GM04503 (cell line): ENCODE measurements at regions not wholly inside any gene's neighbourhood (a gene's known extent, or its start where the extent isn't known, plus 50 kb on each side); places are given as distances from the start of the nearest gene placed in this dataset.

Experiments
- DNase-seq: peaks from one replicate; pipeline ENCODE4 v3.0.0-alpha.2; 2012; ENCODE audit warnings: low read depth

GRCh38 chr20:40808936-40809335 lies 119.9 kb upstream of the MAFB start:
- no peak for DNase-seq

DNA sequence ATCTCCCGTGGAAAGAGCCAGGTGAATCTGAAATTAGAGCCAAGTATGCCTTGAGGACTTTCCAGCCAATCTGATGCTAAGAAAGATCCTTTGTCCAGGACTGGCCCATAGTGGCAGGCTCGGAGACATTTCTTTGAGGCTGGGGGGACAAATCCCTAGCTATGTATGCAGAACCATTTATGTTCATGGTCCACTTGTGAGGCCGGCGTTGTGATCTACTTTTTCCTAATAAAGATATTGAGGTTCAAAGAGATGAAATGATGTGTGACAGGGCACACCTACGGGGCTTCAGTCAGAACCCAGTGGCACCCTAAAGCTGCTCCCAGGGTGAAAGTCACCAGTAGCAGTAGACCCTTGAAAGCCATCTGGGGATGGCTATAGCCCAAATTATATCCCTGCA lies 120.3 kb upstream of the MAFB start:
- no peak for DNase-seq

GRCh38 chr20:40810332-40811000 lies 121.4 kb upstream of the MAFB start:
- no peak for DNase-seq

- no peak for DNase-seq
These were observed 122.0 kb upstream of the MAFB start for GRCh38 chr20:40811004-40811403.

- DNase-seq, result no peak
These were observed 122.8 kb upstream of the MAFB start for GRCh38 chr20:40811660-40812414.

- DNase-seq, result no peak
These were observed 123.4 kb upstream of the MAFB start for GRCh38 chr20:40812415-40812925.

GRCh38 chr20:40813029-40813431 lies 124.0 kb upstream of the MAFB start:
- DNase-seq, result no peak

- DNase-seq, result no peak
These were observed 124.9 kb upstream of the MAFB start for GRCh38 chr20:40813708-40814630.

- no peak for DNase-seq
These were observed 125.6 kb upstream of the MAFB start for GRCh38 chr20:40814631-40814960.

DNA sequence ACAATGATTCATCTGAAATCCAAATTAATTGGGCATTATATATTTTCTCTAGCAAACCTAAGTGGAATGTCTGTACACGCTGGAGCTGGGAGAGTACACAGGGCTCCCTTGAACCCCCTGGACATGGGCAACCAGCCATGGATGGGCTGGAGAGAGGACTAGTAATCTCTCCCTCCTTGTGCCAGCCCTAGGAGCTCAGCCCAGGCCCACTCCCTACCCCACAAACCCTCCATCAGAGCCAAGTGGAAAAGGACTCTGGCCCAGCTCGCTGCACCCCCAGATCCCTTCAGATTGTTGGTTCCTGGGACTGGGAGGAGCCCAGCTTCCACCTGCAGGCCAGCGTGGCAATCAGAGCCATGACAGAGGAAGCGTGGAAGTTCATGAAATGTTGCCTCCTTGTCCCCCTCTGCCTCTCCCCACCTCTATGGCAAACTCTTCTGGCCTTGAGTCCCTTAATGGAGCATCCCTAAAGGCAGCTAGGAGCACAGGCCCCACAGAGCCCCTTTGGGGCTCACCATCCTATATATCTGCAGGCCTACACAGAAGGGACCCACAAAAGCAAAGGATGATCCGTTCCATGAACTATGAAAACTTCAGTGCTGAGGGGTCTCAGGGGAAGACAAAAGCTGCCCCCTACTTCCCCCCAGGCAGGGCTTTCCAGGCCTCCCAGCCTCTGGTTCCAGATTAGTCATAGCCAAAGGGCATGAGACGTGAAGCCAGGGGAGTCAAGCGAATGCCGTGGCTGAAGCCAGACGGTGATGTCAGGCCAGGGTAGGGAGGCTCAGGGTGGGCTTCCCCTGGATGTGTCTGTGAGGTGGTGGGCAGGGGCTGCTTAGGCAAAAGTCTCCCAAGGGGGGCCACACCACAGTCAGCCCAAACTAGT lies 126.4 kb upstream of the MAFB start:
- DNase-seq, result no peak

- no peak for DNase-seq
These were observed 127.0 kb upstream of the MAFB start for GRCh38 chr20:40816039-40816352.

DNA sequence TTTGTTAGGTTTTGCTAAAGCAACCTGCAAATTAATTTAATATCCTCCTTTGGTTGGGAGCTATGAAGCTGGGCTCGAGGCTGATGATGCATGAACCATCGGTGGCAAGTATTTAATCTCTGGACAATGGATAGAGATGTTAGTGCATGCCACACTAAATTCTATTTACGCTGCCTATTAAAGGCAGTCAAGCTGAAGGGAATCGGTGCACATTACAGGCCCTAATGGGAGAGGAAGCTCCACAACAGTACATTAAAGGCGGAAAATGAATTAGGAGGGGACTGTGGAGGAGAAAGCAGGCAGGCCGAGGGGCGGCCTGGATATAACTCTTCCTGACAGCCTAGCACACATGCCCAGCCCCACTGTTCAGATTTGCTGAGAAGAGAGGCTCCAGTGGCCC lies 132.4 kb upstream of the MAFB start:
- DNase-seq, result no peak

DNA sequence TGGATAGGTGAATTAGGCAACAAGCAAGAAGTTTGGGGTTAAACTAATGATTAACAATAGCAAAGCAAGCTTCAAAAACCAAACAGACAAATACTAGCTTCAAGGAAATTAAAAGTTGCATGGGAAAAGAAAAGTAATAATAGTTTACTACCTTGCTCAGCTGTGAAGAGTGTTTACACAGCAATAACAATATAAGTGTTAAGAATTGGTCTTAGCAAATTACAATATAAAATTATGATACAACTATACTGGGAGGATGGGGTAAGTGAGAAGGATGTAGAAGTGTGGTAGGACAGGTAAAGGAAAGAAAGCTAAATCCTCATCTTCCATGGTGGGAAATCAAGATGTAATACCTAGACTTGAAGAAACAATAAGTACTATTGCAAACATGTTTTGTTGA lies 137.7 kb upstream of the MAFB start:
- DNase-seq, result no peak

- no peak for DNase-seq
These were observed 146.3 kb upstream of the MAFB start for GRCh38 chr20:40835321-40835720.

- DNase-seq, result no peak
These were observed 149.5 kb upstream of the MAFB start for GRCh38 chr20:40838509-40838908.

- DNase-seq, result no peak
These were observed 154.2 kb upstream of the MAFB start for GRCh38 chr20:40843251-40843650.

GRCh38 chr20:40844332-40844731 lies 155.3 kb upstream of the MAFB start:
- no peak for DNase-seq

DNA sequence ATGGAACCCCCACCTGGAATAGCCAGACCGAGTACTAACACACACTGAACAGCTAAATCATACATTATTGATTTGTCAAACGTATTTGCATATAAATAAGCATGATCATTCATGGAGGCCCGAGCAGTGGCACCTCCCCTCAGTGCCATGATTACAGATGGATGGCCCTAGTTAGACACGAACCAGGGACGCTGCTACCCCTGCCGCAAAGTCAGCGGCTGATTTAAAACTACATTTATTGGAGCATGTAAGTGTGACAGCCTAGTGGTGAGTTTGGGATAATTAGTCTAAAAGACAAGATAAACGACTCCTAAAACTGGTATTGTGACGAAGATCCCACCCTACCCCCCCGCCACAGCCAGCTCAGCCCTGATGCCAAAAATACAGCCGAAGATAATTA lies 159.1 kb upstream of the MAFB start:
- DNase-seq, result no peak

DNA sequence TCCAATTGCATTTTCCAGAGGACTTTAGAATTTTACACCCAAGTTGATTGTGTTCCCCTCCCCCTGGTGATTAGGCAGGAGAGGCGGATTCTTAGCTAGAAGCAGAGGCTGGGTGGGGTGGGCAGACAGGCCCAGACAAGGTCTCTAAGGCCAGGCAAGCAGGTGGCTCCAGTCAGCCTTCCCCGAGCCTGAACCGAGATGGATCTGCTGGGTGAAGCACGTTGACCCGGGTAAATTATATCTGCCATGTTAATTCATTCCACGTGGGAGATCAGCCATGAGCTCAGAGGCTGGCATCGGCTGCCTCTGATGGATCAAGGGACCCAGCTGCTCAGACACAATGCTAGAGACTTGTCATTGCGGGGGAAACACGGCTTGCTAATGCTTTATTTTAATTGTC lies 159.5 kb upstream of the MAFB start:
- DNase-seq, result no peak

- DNase-seq, result no peak
These were observed 160.4 kb upstream of the MAFB start for GRCh38 chr20:40849456-40849855.

GRCh38 chr20:40851051-40851450 lies 162.0 kb upstream of the MAFB start:
- DNase-seq, result no peak

GRCh38 chr20:40855269-40855668 lies 166.2 kb upstream of the MAFB start:
- DNase-seq, result no peak
